ENCODE measurements at regions not wholly inside any gene's neighbourhood (a gene's known extent, or its start where the extent isn't known, plus 50 kb on each side); places are given as distances from the start of the nearest gene placed in this dataset.

- TF ChIP-seq, protein P1, sequence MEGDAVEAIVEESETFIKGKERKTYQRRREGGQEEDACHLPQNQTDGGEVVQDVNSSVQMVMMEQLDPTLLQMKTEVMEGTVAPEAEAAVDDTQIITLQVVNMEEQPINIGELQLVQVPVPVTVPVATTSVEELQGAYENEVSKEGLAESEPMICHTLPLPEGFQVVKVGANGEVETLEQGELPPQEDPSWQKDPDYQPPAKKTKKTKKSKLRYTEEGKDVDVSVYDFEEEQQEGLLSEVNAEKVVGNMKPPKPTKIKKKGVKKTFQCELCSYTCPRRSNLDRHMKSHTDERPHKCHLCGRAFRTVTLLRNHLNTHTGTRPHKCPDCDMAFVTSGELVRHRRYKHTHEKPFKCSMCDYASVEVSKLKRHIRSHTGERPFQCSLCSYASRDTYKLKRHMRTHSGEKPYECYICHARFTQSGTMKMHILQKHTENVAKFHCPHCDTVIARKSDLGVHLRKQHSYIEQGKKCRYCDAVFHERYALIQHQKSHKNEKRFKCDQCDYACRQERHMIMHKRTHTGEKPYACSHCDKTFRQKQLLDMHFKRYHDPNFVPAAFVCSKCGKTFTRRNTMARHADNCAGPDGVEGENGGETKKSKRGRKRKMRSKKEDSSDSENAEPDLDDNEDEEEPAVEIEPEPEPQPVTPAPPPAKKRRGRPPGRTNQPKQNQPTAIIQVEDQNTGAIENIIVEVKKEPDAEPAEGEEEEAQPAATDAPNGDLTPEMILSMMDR (IDR thresholded peaks at IDR 0.05), result no peak
- TF ChIP-seq ZFX (IDR thresholded peaks at IDR 0.05; ENCODE audit: borderline replicate concordance), result no peak
These were observed 550.1 kb downstream of the DACH1 start for GRCh38 chr13:71316792-71317363.
